GM23338 (cell line): ENCODE measurements at regions not wholly inside any gene's neighbourhood (a gene's known extent, or its start where the extent isn't known, plus 50 kb on each side); places are given as distances from the start of the nearest gene placed in this dataset.

ENCODE experiments used
- CREB1 ChIP-seq: fragments of 250-450 bp; sonication (Bioruptor Pico); IDR thresholded peaks from 2 replicates; pipeline ENCODE4 v1.5.0; 2020; ENCODE audit warnings: low read depth, mild to moderate bottlenecking, moderate library complexity
- CTCF ChIP-seq, 2 experiments: fragments of 200-600 bp in 1 of 2; sonication (generic) in 1 of 2; conservative IDR thresholded peaks; 2 replicates each; pipeline versions ENCODE4 v1.5.1 to v1.6.1; 2016 to 2017; ENCODE audit warnings: antibody characterized with exemption in 2 of 2, low read depth in 2 of 2, mild to moderate bottlenecking in 2 of 2, moderate library complexity in 1 of 2
- ETS1 ChIP-seq: IDR thresholded peaks from 2 replicates; pipeline ENCODE4 v1.6.1; 2016; ENCODE audit warnings: antibody characterized with exemption
- EZH2 ChIP-seq: fragments of 200-600 bp; sonication (generic); IDR thresholded peaks from one replicate; pipeline ENCODE4 v1.8.0; 2017; ENCODE audit warnings: antibody characterized with exemption, mild to moderate bottlenecking, low read depth; ENCODE audit not compliant: unreplicated experiment
- EZH2phosphoT487 ChIP-seq: fragments of 200-600 bp; sonication (generic); IDR thresholded peaks from one replicate; pipeline ENCODE4 v1.8.1; 2018; ENCODE audit warnings: antibody characterized with exemption; ENCODE audit not compliant: unreplicated experiment
- JUNB ChIP-seq: IDR thresholded peaks from one replicate; pipeline ENCODE4 v1.6.1; 2016; ENCODE audit warnings: antibody characterized with exemption; ENCODE audit not compliant: unreplicated experiment
- NANOG ChIP-seq: IDR thresholded peaks from 2 replicates; pipeline ENCODE4 v1.6.1; 2016; ENCODE audit warnings: antibody characterized with exemption, borderline replicate concordance
- POLR2AphosphoS5 ChIP-seq: IDR thresholded peaks from 2 replicates; pipeline ENCODE4 v1.6.1; 2016; ENCODE audit warnings: antibody characterized with exemption, low read depth
- REST ChIP-seq: IDR thresholded peaks from one replicate; pipeline ENCODE4 v1.6.1; 2018; ENCODE audit warnings: antibody characterized with exemption; ENCODE audit not compliant: unreplicated experiment
- STAT1 ChIP-seq: IDR thresholded peaks from one replicate; pipeline ENCODE4 v1.6.1; 2016; ENCODE audit warnings: antibody characterized with exemption; ENCODE audit not compliant: unreplicated experiment
- ZNF114 ChIP-seq: fragments of 250-450 bp; sonication (Bioruptor Pico); IDR thresholded peaks from 2 replicates; pipeline ENCODE4 v1.5.0; 2020; ENCODE audit warnings: mild to moderate bottlenecking, moderate library complexity
- ZNF331 ChIP-seq: fragments of 250-450 bp; sonication (Bioruptor Pico); IDR thresholded peaks from 2 replicates; pipeline ENCODE4 v1.5.0; 2020; ENCODE audit warnings: low read depth, mild to moderate bottlenecking, moderate library complexity
- ZNF462 ChIP-seq: fragments of 250-450 bp; sonication (Bioruptor Pico); IDR thresholded peaks from 2 replicates; pipeline ENCODE4 v1.5.0; 2020; ENCODE audit warnings: mild to moderate bottlenecking, moderate library complexity

- TF ChIP-seq CTCF (conservative IDR thresholded peaks at IDR 0.05; ENCODE audit: low read depth in 2 of 2), result no peak
- TF ChIP-seq POLR2AphosphoS5, result no peak
- TF ChIP-seq ETS1, result no peak
- TF ChIP-seq EZH2, result no peak
- TF ChIP-seq EZH2phosphoT487, result no peak
- no peak for TF ChIP-seq NANOG
- TF ChIP-seq CREB1 (CRISPR knock-in tag), result no peak
- no peak for TF ChIP-seq REST
- TF ChIP-seq ZNF114 (CRISPR knock-in tag), result no peak
- no peak for TF ChIP-seq STAT1
- TF ChIP-seq ZNF331 (CRISPR knock-in tag), result no peak
- TF ChIP-seq JUNB, result no peak
- TF ChIP-seq ZNF462 (CRISPR knock-in tag), result no peak
Measured at GRCh38 chr2:22290302-22290701, 1094.7 kb upstream of the KLHL29 start.
